ENCODE measurements at regions not wholly inside any gene's neighbourhood (a gene's known extent, or its start where the extent isn't known, plus 50 kb on each side); places are given as distances from the start of the nearest gene placed in this dataset.
"Not testable (repeated sequence)": the region's sequence is repeated elsewhere in the genome, so short reads cannot be mapped to it uniquely, and the experiment has no call there.

GRCh38 chr1:199095628-199096027 is 456.8 kb downstream of the PTPRC start:
- not testable (repeated sequence) for TF ChIP-seq CTCF (IDR thresholded peaks at IDR 0.05 in 4 of 5, conservative IDR thresholded peaks at IDR 0.05 in 1 of 5); POLR2A (IDR thresholded peaks at IDR 0.05)

All from gastrocnemius medialis (tissue), 4 donors.